Keratinocyte (primary cell): ENCODE measurements at regions not wholly inside any gene's neighbourhood (a gene's known extent, or its start where the extent isn't known, plus 50 kb on each side); places are given as distances from the start of the nearest gene placed in this dataset.

ENCODE experiments used
- CTCF ChIP-seq, 3 experiments: IDR thresholded peaks in 1 of 3; conservative IDR thresholded peaks in 1 of 3; optimal IDR thresholded peaks in 1 of 3; 2 replicates in 2 of 3; 3 replicates in 1 of 3; pipeline versions ENCODE3 to v1.5.1; 2011; ENCODE audit warnings: low read length in 3 of 3, mild to moderate bottlenecking in 3 of 3, moderate library complexity in 2 of 3, control low read depth in 1 of 3, inconsistent platforms in 1 of 3; ENCODE audit not compliant: insufficient read depth in 2 of 3; ENCODE audit errors: extremely low read depth in 1 of 3
- EZH2 ChIP-seq: IDR thresholded peaks from one replicate; pipeline ENCODE4 v1.6.1; 2012; ENCODE audit warnings: inconsistent platforms, mild to moderate bottlenecking, low read length, moderate library complexity

DNA sequence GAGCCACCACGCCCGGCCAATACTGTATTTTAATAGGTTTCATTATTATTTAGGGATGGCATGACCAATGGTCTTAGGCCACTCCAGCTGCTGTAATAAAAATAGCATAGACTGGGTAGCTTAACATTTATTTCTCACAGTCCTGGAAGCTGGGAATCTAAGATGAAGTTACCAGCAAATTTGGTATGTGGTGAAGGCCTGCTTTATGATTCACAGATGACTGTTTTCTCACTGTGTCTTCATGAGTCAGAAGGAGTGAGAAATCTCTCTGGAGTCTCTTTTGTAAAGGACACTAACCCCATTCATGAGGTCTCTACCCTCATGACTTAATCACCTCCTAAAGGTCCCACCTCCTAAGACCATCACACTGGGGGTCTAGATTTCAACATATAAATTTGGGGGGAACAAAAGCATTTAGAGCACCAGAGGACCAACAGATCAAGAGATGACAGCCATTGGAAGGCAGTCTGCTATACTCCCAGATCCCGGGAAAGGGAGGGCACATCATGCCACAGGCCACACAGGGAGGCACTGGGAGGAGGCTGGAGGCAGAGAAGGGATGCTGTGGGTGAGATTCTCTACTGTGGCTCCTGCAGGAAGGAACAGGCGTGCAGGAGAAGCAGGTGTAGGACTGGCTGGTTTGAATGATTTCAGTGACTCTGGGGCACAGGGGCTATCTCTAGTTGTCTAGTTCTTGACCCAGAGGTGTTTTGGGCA is 335.8 kb upstream of the SFRP2 start:
- TF ChIP-seq CTCF (optimal IDR thresholded peaks at IDR 0.05 in 1 of 3, IDR thresholded peaks at IDR 0.05 in 1 of 3, conservative IDR thresholded peaks at IDR 0.05 in 1 of 3; ENCODE audit: extremely low read depth in 1 of 3, insufficient read depth in 2 of 3, low read length in 3 of 3) (no peak), EZH2 (no peak)
